ENCODE measurements at regions not wholly inside any gene's neighbourhood (a gene's known extent, or its start where the extent isn't known, plus 50 kb on each side); places are given as distances from the start of the nearest gene placed in this dataset.

DNA sequence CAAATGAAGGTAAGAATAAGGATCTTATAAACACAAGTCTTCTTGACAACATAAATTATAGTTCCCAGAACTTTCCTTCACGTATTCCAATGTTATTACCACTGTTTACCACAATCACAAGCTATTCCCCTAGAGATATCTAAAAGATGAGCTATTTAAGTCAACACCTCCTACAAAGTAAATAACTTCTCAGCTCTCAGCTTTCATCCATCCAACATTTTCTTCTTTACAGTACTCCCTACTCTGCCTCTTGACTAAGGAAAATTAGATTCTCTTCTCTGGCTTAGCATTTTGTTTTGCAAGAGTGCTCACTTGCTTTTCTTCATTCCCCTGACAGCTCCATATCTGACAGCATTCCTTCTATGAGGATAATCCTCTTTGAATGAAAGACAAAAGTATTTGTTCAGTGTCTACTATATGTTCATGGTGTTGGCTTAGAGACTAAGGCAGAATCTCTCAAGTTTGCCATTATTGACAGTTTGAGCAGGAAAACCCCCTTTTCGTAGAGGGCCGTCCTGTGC is 93.0 kb upstream of the IL6 start (continued):
- TF ChIP-seq, protein P1, sequence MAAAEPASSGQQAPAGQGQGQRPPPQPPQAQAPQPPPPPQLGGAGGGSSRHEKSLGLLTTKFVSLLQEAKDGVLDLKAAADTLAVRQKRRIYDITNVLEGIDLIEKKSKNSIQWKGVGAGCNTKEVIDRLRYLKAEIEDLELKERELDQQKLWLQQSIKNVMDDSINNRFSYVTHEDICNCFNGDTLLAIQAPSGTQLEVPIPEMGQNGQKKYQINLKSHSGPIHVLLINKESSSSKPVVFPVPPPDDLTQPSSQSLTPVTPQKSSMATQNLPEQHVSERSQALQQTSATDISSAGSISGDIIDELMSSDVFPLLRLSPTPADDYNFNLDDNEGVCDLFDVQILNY (CRISPR knock-in tag; IDR thresholded peaks at IDR 0.05), result no peak

DNA sequence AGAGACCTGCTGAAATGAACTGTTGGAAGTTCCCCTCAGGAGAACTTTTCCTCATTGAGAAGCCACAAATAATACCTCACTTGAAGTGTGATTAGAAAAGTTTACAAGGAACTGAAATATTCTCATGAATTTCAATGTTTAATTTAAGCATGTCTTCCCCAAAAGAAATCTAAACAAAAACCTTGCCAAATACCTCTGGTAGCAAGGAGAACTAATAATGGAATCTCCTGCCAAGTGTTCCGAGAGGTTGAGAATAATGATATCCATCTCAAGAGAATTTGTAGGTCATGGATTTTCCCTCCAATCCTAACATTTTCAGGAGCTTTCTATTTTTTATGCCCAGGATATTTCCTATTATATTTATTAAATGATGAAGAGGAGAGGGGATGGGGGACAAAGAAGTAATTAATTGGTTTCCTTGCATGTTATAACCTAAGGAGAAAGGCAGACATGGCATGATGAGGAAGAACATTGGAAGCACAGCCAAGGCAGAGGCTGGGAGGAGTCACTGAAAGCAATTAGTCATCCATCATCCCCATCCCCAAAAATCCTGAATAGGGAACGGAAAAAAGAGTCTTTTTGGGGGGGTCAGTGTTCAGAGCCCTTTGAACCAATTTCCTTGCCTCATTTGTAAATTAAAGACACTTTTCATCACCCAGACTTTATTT is 93.6 kb upstream of the IL6 start:
- TF ChIP-seq MYBL2 (CRISPR knock-in tag; IDR thresholded peaks at IDR 0.05), result no peak
- TF ChIP-seq, protein P2, sequence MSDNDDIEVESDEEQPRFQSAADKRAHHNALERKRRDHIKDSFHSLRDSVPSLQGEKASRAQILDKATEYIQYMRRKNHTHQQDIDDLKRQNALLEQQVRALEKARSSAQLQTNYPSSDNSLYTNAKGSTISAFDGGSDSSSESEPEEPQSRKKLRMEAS (CRISPR knock-in tag; IDR thresholded peaks at IDR 0.05), result no peak
- TF ChIP-seq, protein P3, sequence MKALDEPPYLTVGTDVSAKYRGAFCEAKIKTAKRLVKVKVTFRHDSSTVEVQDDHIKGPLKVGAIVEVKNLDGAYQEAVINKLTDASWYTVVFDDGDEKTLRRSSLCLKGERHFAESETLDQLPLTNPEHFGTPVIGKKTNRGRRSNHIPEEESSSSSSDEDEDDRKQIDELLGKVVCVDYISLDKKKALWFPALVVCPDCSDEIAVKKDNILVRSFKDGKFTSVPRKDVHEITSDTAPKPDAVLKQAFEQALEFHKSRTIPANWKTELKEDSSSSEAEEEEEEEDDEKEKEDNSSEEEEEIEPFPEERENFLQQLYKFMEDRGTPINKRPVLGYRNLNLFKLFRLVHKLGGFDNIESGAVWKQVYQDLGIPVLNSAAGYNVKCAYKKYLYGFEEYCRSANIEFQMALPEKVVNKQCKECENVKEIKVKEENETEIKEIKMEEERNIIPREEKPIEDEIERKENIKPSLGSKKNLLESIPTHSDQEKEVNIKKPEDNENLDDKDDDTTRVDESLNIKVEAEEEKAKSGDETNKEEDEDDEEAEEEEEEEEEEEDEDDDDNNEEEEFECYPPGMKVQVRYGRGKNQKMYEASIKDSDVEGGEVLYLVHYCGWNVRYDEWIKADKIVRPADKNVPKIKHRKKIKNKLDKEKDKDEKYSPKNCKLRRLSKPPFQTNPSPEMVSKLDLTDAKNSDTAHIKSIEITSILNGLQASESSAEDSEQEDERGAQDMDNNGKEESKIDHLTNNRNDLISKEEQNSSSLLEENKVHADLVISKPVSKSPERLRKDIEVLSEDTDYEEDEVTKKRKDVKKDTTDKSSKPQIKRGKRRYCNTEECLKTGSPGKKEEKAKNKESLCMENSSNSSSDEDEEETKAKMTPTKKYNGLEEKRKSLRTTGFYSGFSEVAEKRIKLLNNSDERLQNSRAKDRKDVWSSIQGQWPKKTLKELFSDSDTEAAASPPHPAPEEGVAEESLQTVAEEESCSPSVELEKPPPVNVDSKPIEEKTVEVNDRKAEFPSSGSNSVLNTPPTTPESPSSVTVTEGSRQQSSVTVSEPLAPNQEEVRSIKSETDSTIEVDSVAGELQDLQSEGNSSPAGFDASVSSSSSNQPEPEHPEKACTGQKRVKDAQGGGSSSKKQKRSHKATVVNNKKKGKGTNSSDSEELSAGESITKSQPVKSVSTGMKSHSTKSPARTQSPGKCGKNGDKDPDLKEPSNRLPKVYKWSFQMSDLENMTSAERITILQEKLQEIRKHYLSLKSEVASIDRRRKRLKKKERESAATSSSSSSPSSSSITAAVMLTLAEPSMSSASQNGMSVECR (CRISPR knock-in tag; IDR thresholded peaks at IDR 0.05; ENCODE audit: borderline replicate concordance), result no peak
- TF ChIP-seq, protein P4, sequence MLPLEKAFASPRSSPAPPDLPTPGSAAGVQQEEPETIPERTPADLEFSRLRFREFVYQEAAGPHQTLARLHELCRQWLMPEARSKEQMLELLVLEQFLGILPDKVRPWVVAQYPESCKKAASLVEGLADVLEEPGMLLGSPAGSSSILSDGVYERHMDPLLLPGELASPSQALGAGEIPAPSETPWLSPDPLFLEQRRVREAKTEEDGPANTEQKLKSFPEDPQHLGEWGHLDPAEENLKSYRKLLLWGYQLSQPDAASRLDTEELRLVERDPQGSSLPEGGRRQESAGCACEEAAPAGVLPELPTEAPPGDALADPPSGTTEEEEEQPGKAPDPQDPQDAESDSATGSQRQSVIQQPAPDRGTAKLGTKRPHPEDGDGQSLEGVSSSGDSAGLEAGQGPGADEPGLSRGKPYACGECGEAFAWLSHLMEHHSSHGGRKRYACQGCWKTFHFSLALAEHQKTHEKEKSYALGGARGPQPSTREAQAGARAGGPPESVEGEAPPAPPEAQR (CRISPR knock-in tag; IDR thresholded peaks at IDR 0.05), result no peak
- TF ChIP-seq JAZF1 (CRISPR knock-in tag; IDR thresholded peaks at IDR 0.05), result no peak
- TF ChIP-seq ZNF138 (CRISPR knock-in tag; conservative IDR thresholded peaks at IDR 0.05), result no peak
- no peak for TF ChIP-seq SP1 (CRISPR knock-in tag; conservative IDR thresholded peaks at IDR 0.05)
- no peak for TF ChIP-seq E2F1 (CRISPR knock-in tag; IDR thresholded peaks at IDR 0.05)
- TF ChIP-seq MXD4 (CRISPR knock-in tag; IDR thresholded peaks at IDR 0.05; ENCODE audit: borderline replicate concordance), result no peak
- TF ChIP-seq, protein P1 (CRISPR knock-in tag; IDR thresholded peaks at IDR 0.05), result no peak
- TF ChIP-seq ZNF317 (CRISPR knock-in tag; IDR thresholded peaks at IDR 0.05; ENCODE audit: borderline replicate concordance, low read depth), result no peak
- TF ChIP-seq ZNF263 (CRISPR knock-in tag; IDR thresholded peaks at IDR 0.05; ENCODE audit: low read depth), result no peak
- TF ChIP-seq ZNF425 (CRISPR knock-in tag; conservative IDR thresholded peaks at IDR 0.05), result no peak
- TF ChIP-seq ZBTB21 (CRISPR knock-in tag; IDR thresholded peaks at IDR 0.05; ENCODE audit: borderline replicate concordance), result no peak
- no peak for TF ChIP-seq ZNF219 (CRISPR knock-in tag; IDR thresholded peaks at IDR 0.05; ENCODE audit: borderline replicate concordance)
- no peaks in the 10 kb centered on the region for H3K36me3 Mint-ChIP-seq
- ATAC-seq, result no peak
- H3K27me3 Mint-ChIP-seq (ENCODE audit: low read depth), result no peaks in the 10 kb centered on the region; the same call in 1 of the 2 replicates
- CTCF ChIA-PET, result interaction anchor here (1.0 kb wide), 1 partner anchor 27 kb away, joined by 3 read pairs; no protein-coding TSS in a partner anchor
- no peak for DNase-seq (ENCODE audit: low spot score)
- H3K4me1 Mint-ChIP-seq, result peaks cover 14% of the 10 kb centered on the region
- H3K4me3 Mint-ChIP-seq, result no peak overlapping the region
- H3K27ac Mint-ChIP-seq, result no peak overlapping the region
- no peaks in the 10 kb centered on the region for H3K9me3 Mint-ChIP-seq
- POLR2A ChIA-PET, result no interaction called here

Measured in WTC11 (cell line).